Vagina (tissue), 2 donors: ENCODE measurements at regions not wholly inside any gene's neighbourhood (a gene's known extent, or its start where the extent isn't known, plus 50 kb on each side); places are given as distances from the start of the nearest gene placed in this dataset.

Experiments used
- DNase-seq, 2 donors: peaks; one replicate each; pipeline ENCODE4 v3.0.0-alpha.2; 2017; ENCODE audit errors: extremely low spot score in 2 of 2
- H3K27ac ChIP-seq: fragments of 200-600 bp; sonication (generic); one replicate; pipeline ENCODE4 v1.5.1; 2019
- H3K27me3 ChIP-seq: fragments of 200-600 bp; sonication (generic); one replicate; pipeline ENCODE4 v1.5.1; 2019
- H3K36me3 ChIP-seq, 2 donors: fragments of 200-600 bp; sonication (generic); one replicate each; pipeline ENCODE4 v1.5.1; 2017 to 2019
- H3K4me1 ChIP-seq: fragments of 200-600 bp; sonication (generic); one replicate; pipeline ENCODE4 v1.5.1; 2019
- H3K4me3 ChIP-seq, 2 donors: fragments of 200-600 bp; sonication (generic); 1 replicate in 1 of 2; 2 replicates in 1 of 2; pipeline ENCODE4 v1.5.1; 2016 to 2019
- H3K9me3 ChIP-seq: fragments of 200-600 bp; sonication (generic); one replicate; pipeline ENCODE4 v1.5.1; 2019
- CTCF ChIP-seq, 3 experiments: fragments of 450-650 bp in 2 of 3; fragments of 200-600 bp in 1 of 3; sonication (generic) in 1 of 3; IDR thresholded peaks; one replicate each; pipeline ENCODE4 v1.5.1; 2017 to 2019; ENCODE audit warnings: antibody characterized with exemption in 3 of 3, mild to moderate bottlenecking in 2 of 3, moderate library complexity in 2 of 3
- POLR2A ChIP-seq, 2 donors: fragments of 450-650 bp; IDR thresholded peaks; one replicate each; pipeline ENCODE4 v1.6.1; 2017; ENCODE audit warnings: antibody characterized with exemption in 2 of 2, mild to moderate bottlenecking in 2 of 2, moderate library complexity in 2 of 2
- POLR2AphosphoS5 ChIP-seq, 2 donors: sonication (generic); formaldehyde crosslinking; IDR thresholded peaks; one replicate each; pipeline ENCODE4 v1.9.0; 2017; ENCODE audit warnings: antibody characterized with exemption in 2 of 2, mild to moderate bottlenecking in 2 of 2, low read depth in 1 of 2; ENCODE audit not compliant: insufficient read depth in 1 of 2
- intact Hi-C: fragments of 100-400 bp; cut with DNase I; formaldehyde crosslinking; loops from one replicate; pipeline ENCODE4 v1.15.1; 2023

- peaks cover 14% of the 10 kb centered on the region for H3K9me3 ChIP-seq
- H3K27ac ChIP-seq, result no peak overlapping the region
- H3K36me3 ChIP-seq, result no peaks in the 10 kb centered on the region
- intact Hi-C loops, result no loop called here
- no peak for DNase-seq
- H3K4me1 ChIP-seq, result no peaks in the 10 kb centered on the region
- TF ChIP-seq POLR2AphosphoS5 (IDR thresholded peaks at IDR 0.05; ENCODE audit: insufficient read depth in 1 of 2, low read depth in 1 of 2), result no peak
- TF ChIP-seq POLR2A (IDR thresholded peaks at IDR 0.05), result no peak
- TF ChIP-seq CTCF (IDR thresholded peaks at IDR 0.05), result no peak
- no peaks in the 10 kb centered on the region for H3K27me3 ChIP-seq
- H3K4me3 ChIP-seq, result no peak overlapping the region
These were observed 287.2 kb downstream of the IKZF2 start for GRCh38 chr2:212864186-212864585.

GRCh38 chr2:212863185-212863588 lies 288.2 kb downstream of the IKZF2 start:
- Histone ChIP-seq H3K4me1 (no peaks in the 10 kb centered on the region), H3K27ac (no peak overlapping the region), H3K27me3 (no peaks in the 10 kb centered on the region), H3K36me3 (no peaks in the 10 kb centered on the region), H3K4me3 (no peak overlapping the region), H3K9me3 (peaks cover 14% of the 10 kb centered on the region)
- intact Hi-C loops, result no loop called here
- no peak for TF ChIP-seq CTCF (IDR thresholded peaks at IDR 0.05)
- TF ChIP-seq POLR2AphosphoS5 (IDR thresholded peaks at IDR 0.05; ENCODE audit: insufficient read depth in 1 of 2, low read depth in 1 of 2), result no peak
- TF ChIP-seq POLR2A (IDR thresholded peaks at IDR 0.05), result no peak
- no peak for DNase-seq

- no peak overlapping the region for H3K27ac ChIP-seq
- H3K4me3 ChIP-seq, result no peak overlapping the region
- H3K4me1 ChIP-seq, result no peaks in the 10 kb centered on the region
- no peaks in the 10 kb centered on the region for H3K36me3 ChIP-seq
- H3K27me3 ChIP-seq, result no peaks in the 10 kb centered on the region
- no peak for DNase-seq
- H3K9me3 ChIP-seq, result peaks cover 12% of the 10 kb centered on the region
- intact Hi-C loops, result no loop called here
- TF ChIP-seq CTCF (IDR thresholded peaks at IDR 0.05) (no peak), POLR2AphosphoS5 (IDR thresholded peaks at IDR 0.05; ENCODE audit: insufficient read depth in 1 of 2, low read depth in 1 of 2) (no peak), POLR2A (IDR thresholded peaks at IDR 0.05) (no peak)
These were observed 292.9 kb downstream of the IKZF2 start for GRCh38 chr2:212858496-212858895.

- DNase-seq, result no peak
- intact Hi-C loops, result no loop called here
- Histone ChIP-seq H3K27me3 (no peaks in the 10 kb centered on the region), H3K4me3 (no peak overlapping the region), H3K9me3 (no peaks in the 10 kb centered on the region), H3K4me1 (no peaks in the 10 kb centered on the region), H3K36me3 (no peaks in the 10 kb centered on the region), H3K27ac (no peak overlapping the region)
- TF ChIP-seq POLR2AphosphoS5 (IDR thresholded peaks at IDR 0.05; ENCODE audit: insufficient read depth in 1 of 2, low read depth in 1 of 2) (no peak), CTCF (IDR thresholded peaks at IDR 0.05) (no peak)
These were observed 296.6 kb downstream of the IKZF2 start for GRCh38 chr2:212854771-212855170.

- intact Hi-C loops, result no loop called here
- Histone ChIP-seq H3K27ac (no peak overlapping the region), H3K27me3 (no peaks in the 10 kb centered on the region), H3K4me3 (no peak overlapping the region), H3K36me3 (no peaks in the 10 kb centered on the region), H3K9me3 (no peaks in the 10 kb centered on the region), H3K4me1 (no peaks in the 10 kb centered on the region)
- TF ChIP-seq CTCF (IDR thresholded peaks at IDR 0.05) (no peak), POLR2A (IDR thresholded peaks at IDR 0.05) (no peak), POLR2AphosphoS5 (IDR thresholded peaks at IDR 0.05; ENCODE audit: insufficient read depth in 1 of 2, low read depth in 1 of 2) (no peak)
- no peak for DNase-seq
These were observed 297.3 kb downstream of the IKZF2 start for GRCh38 chr2:212854116-212854515.
